Liver (tissue), 8 donors: ENCODE measurements at regions not wholly inside any gene's neighbourhood (a gene's known extent, or its start where the extent isn't known, plus 50 kb on each side); places are given as distances from the start of the nearest gene placed in this dataset.

ENCODE experiments used
- DNase-seq: peaks from one replicate; pipeline ENCODE4 v3.0.0-alpha.2; 2017; ENCODE audit warnings: low spot score
- H3K27ac ChIP-seq, 2 donors: one replicate each; pipeline ENCODE4 v1.7.0; 2013; ENCODE audit warnings: inconsistent platforms in 2 of 2, low read length in 2 of 2, control low read depth in 1 of 2, low read depth in 1 of 2, mild to moderate bottlenecking in 1 of 2
- H3K27me3 ChIP-seq, 4 donors: one replicate each; pipeline versions ENCODE4 v1.6.1 to v1.7.0; 2013; ENCODE audit warnings: low read length in 3 of 4, inconsistent platforms in 1 of 4, mild to moderate bottlenecking in 1 of 4, moderate library complexity in 1 of 4; ENCODE audit not compliant: control insufficient read depth in 4 of 4, insufficient read depth in 4 of 4
- H3K36me3 ChIP-seq, 4 donors: one replicate each; pipeline versions ENCODE4 v1.6.1 to v1.7.0; 2013; ENCODE audit warnings: low read length in 3 of 4, mild to moderate bottlenecking in 3 of 4, low read depth in 1 of 4, moderate library complexity in 1 of 4; ENCODE audit not compliant: control insufficient read depth in 4 of 4, insufficient read depth in 3 of 4
- H3K4me1 ChIP-seq, 4 donors: one replicate each; pipeline versions ENCODE4 v1.6.1 to v1.7.0; 2013; ENCODE audit warnings: low read length in 3 of 4, mild to moderate bottlenecking in 3 of 4, moderate library complexity in 1 of 4; ENCODE audit not compliant: control insufficient read depth in 4 of 4, insufficient read depth in 4 of 4
- H3K4me3 ChIP-seq, 3 donors: one replicate each; pipeline versions ENCODE4 v1.6.1 to v1.7.0; 2013; ENCODE audit warnings: low read length in 3 of 3, control low read depth in 1 of 3, low read depth in 1 of 3, mild to moderate bottlenecking in 1 of 3
- H3K9ac ChIP-seq, 2 donors: one replicate each; pipeline ENCODE4 v1.7.0; 2013; ENCODE audit warnings: low read length in 2 of 2, mild to moderate bottlenecking in 2 of 2, moderate library complexity in 2 of 2, control low read depth in 1 of 2, low read depth in 1 of 2
- H3K9me3 ChIP-seq, 4 donors: one replicate each; pipeline versions ENCODE4 v1.6.1 to v1.7.0; 2013; ENCODE audit warnings: low read length in 3 of 4; ENCODE audit not compliant: control insufficient read depth in 4 of 4
- ATF3 ChIP-seq: IDR thresholded peaks from 2 replicates; pipeline ENCODE4 v1.6.1; 2016; ENCODE audit warnings: antibody characterized with exemption
- CTCF ChIP-seq: fragments of 150-350 bp; IDR thresholded peaks from 2 replicates; pipeline ENCODE4 v1.5.1; 2017; ENCODE audit warnings: improper control_type of control experiment, low read depth, low read length; ENCODE audit not compliant: missing input control
- EGR1 ChIP-seq, 2 donors: IDR thresholded peaks; 2 replicates each; pipeline ENCODE4 v1.6.1; 2016 to 2018; ENCODE audit warnings: antibody characterized with exemption in 2 of 2, low read depth in 2 of 2
- FOXA1 ChIP-seq: IDR thresholded peaks from 2 replicates; pipeline ENCODE4 v1.6.1; 2016; ENCODE audit warnings: antibody characterized with exemption
- FOXA2 ChIP-seq: IDR thresholded peaks from 2 replicates; pipeline ENCODE4 v1.6.1; 2016; ENCODE audit warnings: antibody characterized with exemption
- GABPA ChIP-seq, 2 donors: IDR thresholded peaks in 1 of 2; conservative IDR thresholded peaks in 1 of 2; 2 replicates each; pipeline ENCODE4 v1.6.1; 2016; ENCODE audit warnings: antibody characterized with exemption in 2 of 2, mild to moderate bottlenecking in 1 of 2, moderate library complexity in 1 of 2
- HNF4A ChIP-seq, 2 donors: conservative IDR thresholded peaks; 2 replicates each; pipeline ENCODE4 v1.6.1; 2016; ENCODE audit warnings: antibody characterized with exemption in 2 of 2, mild to moderate bottlenecking in 2 of 2
- HNF4G ChIP-seq: IDR thresholded peaks from 2 replicates; pipeline ENCODE4 v1.6.1; 2016; ENCODE audit warnings: antibody characterized with exemption
- JUND ChIP-seq, 2 donors: IDR thresholded peaks; 2 replicates each; pipeline ENCODE4 v1.6.1; 2016; ENCODE audit warnings: antibody characterized with exemption in 2 of 2
- MAX ChIP-seq: IDR thresholded peaks from 2 replicates; pipeline ENCODE4 v1.6.1; 2016; ENCODE audit warnings: antibody characterized with exemption
- NR2F2 ChIP-seq: IDR thresholded peaks from 2 replicates; pipeline ENCODE4 v1.6.1; 2016; ENCODE audit warnings: antibody characterized with exemption
- RAD21 ChIP-seq, 2 donors: IDR thresholded peaks; 2 replicates each; pipeline ENCODE4 v1.6.1; 2016; ENCODE audit warnings: antibody characterized with exemption in 2 of 2, mild to moderate bottlenecking in 2 of 2
- RXRA ChIP-seq, 2 donors: IDR thresholded peaks; 2 replicates each; pipeline ENCODE4 v1.6.1; 2017 to 2018; ENCODE audit warnings: antibody characterized with exemption in 2 of 2, mild to moderate bottlenecking in 1 of 2
- SP1 ChIP-seq: IDR thresholded peaks from 2 replicates; pipeline ENCODE4 v1.6.1; 2018; ENCODE audit warnings: antibody characterized with exemption, mild to moderate bottlenecking
- TAF1 ChIP-seq: conservative IDR thresholded peaks from 2 replicates; pipeline ENCODE4 v1.6.1; 2016; ENCODE audit warnings: antibody characterized with exemption, mild to moderate bottlenecking
- YY1 ChIP-seq: IDR thresholded peaks from 2 replicates; pipeline ENCODE4 v1.6.1; 2016; ENCODE audit warnings: antibody characterized with exemption, mild to moderate bottlenecking
- WGBS: extraction: QIAGEN DNeasy Blood & Tissue Kit; methylation state at CpG from one replicate; pipeline ENCODE4 v1.1.7; 2013; 5-methylcytosine and 5-hydroxymethylcytosine counted together
- TF ChIP-seq, protein P1 (sequence below): IDR thresholded peaks from 2 replicates; pipeline ENCODE4 v1.6.1; 2016; ENCODE audit warnings: antibody characterized with exemption, mild to moderate bottlenecking
- TF ChIP-seq, protein P2 (sequence below): IDR thresholded peaks from 2 replicates; pipeline ENCODE4 v1.6.1; 2016; ENCODE audit warnings: antibody characterized with exemption
- donor health status: healthy.
- donor health status: healthy.
- donor health status: healthy.
- donor health status: healthy.
- donor health status: healthy.

- peak overlapping the region in 2 of 3 donors; percentile 16 to 27 for H3K4me3 ChIP-seq
- no peak for DNase-seq
Observed at GRCh38 chr5:142522983-142523382, 162.9 kb downstream of the FGF1 start.

More at GRCh38 chr5:142522983-142523382, 162.9 kb downstream of the FGF1 start:
- TF ChIP-seq, protein P1, sequence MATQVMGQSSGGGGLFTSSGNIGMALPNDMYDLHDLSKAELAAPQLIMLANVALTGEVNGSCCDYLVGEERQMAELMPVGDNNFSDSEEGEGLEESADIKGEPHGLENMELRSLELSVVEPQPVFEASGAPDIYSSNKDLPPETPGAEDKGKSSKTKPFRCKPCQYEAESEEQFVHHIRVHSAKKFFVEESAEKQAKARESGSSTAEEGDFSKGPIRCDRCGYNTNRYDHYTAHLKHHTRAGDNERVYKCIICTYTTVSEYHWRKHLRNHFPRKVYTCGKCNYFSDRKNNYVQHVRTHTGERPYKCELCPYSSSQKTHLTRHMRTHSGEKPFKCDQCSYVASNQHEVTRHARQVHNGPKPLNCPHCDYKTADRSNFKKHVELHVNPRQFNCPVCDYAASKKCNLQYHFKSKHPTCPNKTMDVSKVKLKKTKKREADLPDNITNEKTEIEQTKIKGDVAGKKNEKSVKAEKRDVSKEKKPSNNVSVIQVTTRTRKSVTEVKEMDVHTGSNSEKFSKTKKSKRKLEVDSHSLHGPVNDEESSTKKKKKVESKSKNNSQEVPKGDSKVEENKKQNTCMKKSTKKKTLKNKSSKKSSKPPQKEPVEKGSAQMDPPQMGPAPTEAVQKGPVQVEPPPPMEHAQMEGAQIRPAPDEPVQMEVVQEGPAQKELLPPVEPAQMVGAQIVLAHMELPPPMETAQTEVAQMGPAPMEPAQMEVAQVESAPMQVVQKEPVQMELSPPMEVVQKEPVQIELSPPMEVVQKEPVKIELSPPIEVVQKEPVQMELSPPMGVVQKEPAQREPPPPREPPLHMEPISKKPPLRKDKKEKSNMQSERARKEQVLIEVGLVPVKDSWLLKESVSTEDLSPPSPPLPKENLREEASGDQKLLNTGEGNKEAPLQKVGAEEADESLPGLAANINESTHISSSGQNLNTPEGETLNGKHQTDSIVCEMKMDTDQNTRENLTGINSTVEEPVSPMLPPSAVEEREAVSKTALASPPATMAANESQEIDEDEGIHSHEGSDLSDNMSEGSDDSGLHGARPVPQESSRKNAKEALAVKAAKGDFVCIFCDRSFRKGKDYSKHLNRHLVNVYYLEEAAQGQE, result no peak
- TF ChIP-seq FOXA1 (peak; percentile 45), GABPA (IDR thresholded peaks at IDR 0.05 in 1 of 2, conservative IDR thresholded peaks at IDR 0.05 in 1 of 2) (no peak), SP1 (peak; percentile 71), RAD21 (IDR thresholded peaks at IDR 0.05) (peak; percentile 24 to 57), CTCF (no peak), TAF1 (no peak), RXRA (IDR thresholded peaks at IDR 0.05) (peak; percentile 80 to 91), ATF3 (peak; percentile 47), NR2F2 (no peak), YY1 (peak; percentile 55), FOXA2 (peak; percentile 17), HNF4G (no peak), MAX (peak; percentile 57), EGR1 (IDR thresholded peaks at IDR 0.05; ENCODE audit: low read depth in 2 of 2) (no peak), HNF4A (conservative IDR thresholded peaks at IDR 0.05) (peak; percentile 65 to 69), JUND (IDR thresholded peaks at IDR 0.05) (peak in 1 of 2 donors; percentile 21)
- TF ChIP-seq, protein P2, sequence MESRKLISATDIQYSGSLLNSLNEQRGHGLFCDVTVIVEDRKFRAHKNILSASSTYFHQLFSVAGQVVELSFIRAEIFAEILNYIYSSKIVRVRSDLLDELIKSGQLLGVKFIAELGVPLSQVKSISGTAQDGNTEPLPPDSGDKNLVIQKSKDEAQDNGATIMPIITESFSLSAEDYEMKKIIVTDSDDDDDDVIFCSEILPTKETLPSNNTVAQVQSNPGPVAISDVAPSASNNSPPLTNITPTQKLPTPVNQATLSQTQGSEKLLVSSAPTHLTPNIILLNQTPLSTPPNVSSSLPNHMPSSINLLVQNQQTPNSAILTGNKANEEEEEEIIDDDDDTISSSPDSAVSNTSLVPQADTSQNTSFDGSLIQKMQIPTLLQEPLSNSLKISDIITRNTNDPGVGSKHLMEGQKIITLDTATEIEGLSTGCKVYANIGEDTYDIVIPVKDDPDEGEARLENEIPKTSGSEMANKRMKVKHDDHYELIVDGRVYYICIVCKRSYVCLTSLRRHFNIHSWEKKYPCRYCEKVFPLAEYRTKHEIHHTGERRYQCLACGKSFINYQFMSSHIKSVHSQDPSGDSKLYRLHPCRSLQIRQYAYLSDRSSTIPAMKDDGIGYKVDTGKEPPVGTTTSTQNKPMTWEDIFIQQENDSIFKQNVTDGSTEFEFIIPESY, result no peak
- H3K27me3 ChIP-seq, result no peaks in the 10 kb centered on the region
- WGBS, result 66% methylated on average over 6 of the region's 6 CpGs
- H3K9ac ChIP-seq, result no peak overlapping the region
- H3K27ac ChIP-seq, result peak overlapping the region; percentile 85 to 86
- peaks cover 5 to 29% (median 23%) of the 10 kb centered on the region in 4 donors for H3K4me1 ChIP-seq
- no peaks in the 10 kb centered on the region for H3K9me3 ChIP-seq
- no peaks in the 10 kb centered on the region for H3K36me3 ChIP-seq
